Suprapubic skin (tissue), 3 donors: ENCODE measurements at regions not wholly inside any gene's neighbourhood (a gene's known extent, or its start where the extent isn't known, plus 50 kb on each side); places are given as distances from the start of the nearest gene placed in this dataset.

Experiments used
- POLR2AphosphoS5 ChIP-seq, 3 donors: sonication (generic); formaldehyde crosslinking; IDR thresholded peaks; one replicate each; pipeline ENCODE4 v1.6.1; 2017; ENCODE audit warnings: antibody characterized with exemption in 3 of 3
- TF ChIP-seq, protein P1 (sequence below), 2 donors: fragments of 200-600 bp in 1 of 2; fragments of 450-650 bp in 1 of 2; sonication (generic) in 1 of 2; IDR thresholded peaks; one replicate each; pipeline ENCODE4 v1.5.1; 2016 to 2019; ENCODE audit warnings: antibody characterized with exemption in 2 of 2, mild to moderate bottlenecking in 1 of 2, moderate library complexity in 1 of 2

GRCh38 chr11:98417256-98417755, 603.4 kb upstream of the CNTN5 start:
- TF ChIP-seq, protein P1, sequence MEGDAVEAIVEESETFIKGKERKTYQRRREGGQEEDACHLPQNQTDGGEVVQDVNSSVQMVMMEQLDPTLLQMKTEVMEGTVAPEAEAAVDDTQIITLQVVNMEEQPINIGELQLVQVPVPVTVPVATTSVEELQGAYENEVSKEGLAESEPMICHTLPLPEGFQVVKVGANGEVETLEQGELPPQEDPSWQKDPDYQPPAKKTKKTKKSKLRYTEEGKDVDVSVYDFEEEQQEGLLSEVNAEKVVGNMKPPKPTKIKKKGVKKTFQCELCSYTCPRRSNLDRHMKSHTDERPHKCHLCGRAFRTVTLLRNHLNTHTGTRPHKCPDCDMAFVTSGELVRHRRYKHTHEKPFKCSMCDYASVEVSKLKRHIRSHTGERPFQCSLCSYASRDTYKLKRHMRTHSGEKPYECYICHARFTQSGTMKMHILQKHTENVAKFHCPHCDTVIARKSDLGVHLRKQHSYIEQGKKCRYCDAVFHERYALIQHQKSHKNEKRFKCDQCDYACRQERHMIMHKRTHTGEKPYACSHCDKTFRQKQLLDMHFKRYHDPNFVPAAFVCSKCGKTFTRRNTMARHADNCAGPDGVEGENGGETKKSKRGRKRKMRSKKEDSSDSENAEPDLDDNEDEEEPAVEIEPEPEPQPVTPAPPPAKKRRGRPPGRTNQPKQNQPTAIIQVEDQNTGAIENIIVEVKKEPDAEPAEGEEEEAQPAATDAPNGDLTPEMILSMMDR (IDR thresholded peaks at IDR 0.05): no peak
- TF ChIP-seq POLR2AphosphoS5 (IDR thresholded peaks at IDR 0.05): no peak
